Osteoblast (primary cell): ENCODE measurements at regions not wholly inside any gene's neighbourhood (a gene's known extent, or its start where the extent isn't known, plus 50 kb on each side); places are given as distances from the start of the nearest gene placed in this dataset.
A peak's percentile ranks its signal among the peaks of the same experiment; 100 is the strongest.

ENCODE experiments used
- DNase-seq: peaks from one replicate; pipeline ENCODE4 v3.0.0; 2011; ENCODE audit warnings: low spot score, mixed read lengths; ENCODE audit not compliant: insufficient read length; ENCODE audit errors: missing footprints
- H2AFZ ChIP-seq: 2 replicates; pipeline ENCODE4 v1.6.0; 2011; ENCODE audit warnings: mild to moderate bottlenecking, low read length
- H3K27ac ChIP-seq: 2 replicates; pipeline ENCODE4 v1.5.1; 2011; ENCODE audit warnings: mild to moderate bottlenecking, low read depth, low read length, moderate library complexity
- H3K27me3 ChIP-seq: 2 replicates; pipeline ENCODE4 v1.6.0; 2012; ENCODE audit warnings: mild to moderate bottlenecking, control low read depth, inconsistent platforms, low read length, moderate library complexity; ENCODE audit not compliant: insufficient read depth
- H3K36me3 ChIP-seq: 2 replicates; pipeline ENCODE4 v1.5.1; 2011; ENCODE audit warnings: mild to moderate bottlenecking, low read length, control low read depth, moderate library complexity; ENCODE audit not compliant: insufficient read depth
- H3K4me1 ChIP-seq: 2 replicates; pipeline ENCODE4 v1.5.1; 2011; ENCODE audit warnings: mild to moderate bottlenecking, low read length, control low read depth, moderate library complexity; ENCODE audit not compliant: insufficient read depth
- H3K4me2 ChIP-seq: 2 replicates; pipeline ENCODE4 v1.6.0; 2011; ENCODE audit warnings: mild to moderate bottlenecking, low read length; ENCODE audit not compliant: insufficient read depth
- H3K4me3 ChIP-seq: fragments of 200-600 bp; sonication (generic); 3 replicates; pipeline ENCODE4 v1.5.1; 2012; ENCODE audit warnings: mild to moderate bottlenecking, low read length, inconsistent platforms; ENCODE audit not compliant: insufficient read depth
- H3K79me2 ChIP-seq: 2 replicates; pipeline ENCODE4 v1.6.0; 2012; ENCODE audit warnings: mild to moderate bottlenecking, low read length, control low read depth, inconsistent platforms; ENCODE audit not compliant: insufficient read depth
- H3K9me3 ChIP-seq: 2 replicates; pipeline ENCODE4 v1.5.1; 2011; ENCODE audit warnings: low read depth, low read length, control low read depth
- H4K20me1 ChIP-seq: 2 replicates; pipeline ENCODE4 v1.6.0; 2012; ENCODE audit warnings: mild to moderate bottlenecking, low read length, control low read depth; ENCODE audit not compliant: insufficient read depth
- TF ChIP-seq, protein P1 (sequence below): IDR thresholded peaks from 2 replicates; pipeline ENCODE4 v1.5.1; 2011; ENCODE audit warnings: mild to moderate bottlenecking, low read depth, low read length, moderate library complexity; ENCODE audit errors: extremely low read depth

DNA sequence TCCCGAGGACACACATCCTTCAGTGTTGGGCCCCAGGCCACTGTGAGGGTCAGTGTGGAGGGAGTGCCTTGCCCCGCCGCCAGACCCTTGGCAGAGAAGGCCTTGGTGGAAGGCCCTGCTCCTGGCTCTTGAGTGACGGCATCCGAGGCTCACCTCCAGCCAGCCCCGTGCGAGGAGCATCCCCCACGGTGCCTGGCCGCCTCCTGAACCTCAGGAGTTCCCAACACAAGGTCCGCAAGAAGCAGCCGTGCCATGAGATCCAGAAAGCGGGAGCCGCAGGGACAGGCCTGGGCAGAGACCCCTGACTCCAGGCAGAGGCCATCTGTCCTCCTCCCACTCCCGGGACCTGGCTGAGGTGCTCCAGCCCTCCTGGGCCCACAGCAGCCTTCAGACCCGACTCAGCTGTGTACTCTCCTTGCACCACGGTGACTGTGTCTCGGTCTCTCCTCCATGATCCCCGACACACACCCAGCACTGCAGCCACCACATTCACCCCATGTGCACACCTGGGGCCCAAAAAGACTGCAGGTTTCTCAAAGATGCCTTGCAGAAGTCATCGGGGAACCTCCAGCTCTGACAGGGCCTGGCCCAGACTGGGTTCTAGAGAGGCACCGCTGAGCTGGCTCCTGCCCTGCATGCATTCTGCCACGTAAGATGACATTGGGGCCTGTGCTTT lies 870.2 kb downstream of the BRD1 start:
- Histone ChIP-seq H3K79me2 (no peaks in the 10 kb centered on the region), H4K20me1 (no peaks in the 10 kb centered on the region), H3K4me2 (no peak overlapping the region), H3K9me3 (no peaks in the 10 kb centered on the region), H3K27ac (no peak overlapping the region), H3K4me1 (no peaks in the 10 kb centered on the region), H3K4me3 (no peak overlapping the region), H3K36me3 (no peaks in the 10 kb centered on the region), H2AFZ (no peak overlapping the region), H3K27me3 (no peaks in the 10 kb centered on the region)
- TF ChIP-seq, protein P1, sequence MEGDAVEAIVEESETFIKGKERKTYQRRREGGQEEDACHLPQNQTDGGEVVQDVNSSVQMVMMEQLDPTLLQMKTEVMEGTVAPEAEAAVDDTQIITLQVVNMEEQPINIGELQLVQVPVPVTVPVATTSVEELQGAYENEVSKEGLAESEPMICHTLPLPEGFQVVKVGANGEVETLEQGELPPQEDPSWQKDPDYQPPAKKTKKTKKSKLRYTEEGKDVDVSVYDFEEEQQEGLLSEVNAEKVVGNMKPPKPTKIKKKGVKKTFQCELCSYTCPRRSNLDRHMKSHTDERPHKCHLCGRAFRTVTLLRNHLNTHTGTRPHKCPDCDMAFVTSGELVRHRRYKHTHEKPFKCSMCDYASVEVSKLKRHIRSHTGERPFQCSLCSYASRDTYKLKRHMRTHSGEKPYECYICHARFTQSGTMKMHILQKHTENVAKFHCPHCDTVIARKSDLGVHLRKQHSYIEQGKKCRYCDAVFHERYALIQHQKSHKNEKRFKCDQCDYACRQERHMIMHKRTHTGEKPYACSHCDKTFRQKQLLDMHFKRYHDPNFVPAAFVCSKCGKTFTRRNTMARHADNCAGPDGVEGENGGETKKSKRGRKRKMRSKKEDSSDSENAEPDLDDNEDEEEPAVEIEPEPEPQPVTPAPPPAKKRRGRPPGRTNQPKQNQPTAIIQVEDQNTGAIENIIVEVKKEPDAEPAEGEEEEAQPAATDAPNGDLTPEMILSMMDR: no peak
- peak; percentile 67 for DNase-seq

DNA sequence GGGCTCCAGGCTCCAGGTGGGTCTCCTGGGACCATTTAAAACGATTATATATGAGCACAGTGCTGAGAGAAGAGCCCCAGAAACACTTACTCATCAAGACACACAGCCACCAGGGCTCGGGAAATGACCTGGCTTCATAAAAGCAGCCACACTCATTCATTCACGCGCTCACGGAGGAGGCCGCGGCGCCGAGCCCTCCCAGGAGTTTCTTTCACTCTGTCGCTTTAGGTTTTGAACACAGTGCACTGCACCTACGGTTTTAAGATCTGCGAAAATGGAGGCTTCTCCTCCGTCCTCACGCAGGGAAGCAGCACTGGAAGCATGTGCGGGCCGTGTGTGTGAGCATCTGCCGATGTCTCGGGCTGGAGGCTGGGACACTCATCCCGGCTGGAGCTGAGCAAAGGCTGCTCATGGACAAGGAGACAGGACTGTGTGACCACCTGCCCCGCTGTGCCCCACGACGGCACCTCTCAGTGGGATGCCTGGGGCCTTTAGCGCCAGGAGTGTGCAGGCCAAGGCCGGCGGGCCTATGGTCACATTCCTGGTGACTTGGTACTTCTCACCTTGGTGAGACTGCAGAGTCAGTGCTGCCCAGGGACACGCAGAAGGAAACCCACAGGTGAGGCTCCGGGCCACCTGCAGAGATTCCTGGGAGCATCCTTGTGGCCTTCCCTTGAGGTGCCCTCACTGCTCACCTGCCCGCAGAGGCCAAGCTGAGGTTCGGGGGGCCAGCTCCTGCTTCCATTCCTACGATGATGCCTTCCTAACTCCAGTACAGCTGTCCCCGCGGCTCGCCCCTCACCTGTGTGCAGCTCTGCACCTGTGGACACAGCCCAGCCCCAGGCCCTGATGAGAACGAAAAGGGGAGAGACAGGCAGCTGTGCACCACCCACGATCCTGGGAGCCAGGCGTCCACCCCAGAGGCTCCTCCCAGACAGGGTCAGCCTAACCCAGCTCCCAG lies 872.0 kb downstream of the BRD1 start:
- H4K20me1 ChIP-seq: no peaks in the 10 kb centered on the region
- no peaks in the 10 kb centered on the region for H3K36me3 ChIP-seq
- DNase-seq: peak; percentile 85
- no peaks in the 10 kb centered on the region for H3K4me1 ChIP-seq
- H3K27me3 ChIP-seq: no peaks in the 10 kb centered on the region
- no peak overlapping the region for H3K27ac ChIP-seq
- TF ChIP-seq, protein P1: no peak
- H3K9me3 ChIP-seq: no peaks in the 10 kb centered on the region
- H2AFZ ChIP-seq: no peak overlapping the region
- H3K4me3 ChIP-seq: no peak overlapping the region
- H3K79me2 ChIP-seq: no peaks in the 10 kb centered on the region
- H3K4me2 ChIP-seq: no peak overlapping the region

DNA sequence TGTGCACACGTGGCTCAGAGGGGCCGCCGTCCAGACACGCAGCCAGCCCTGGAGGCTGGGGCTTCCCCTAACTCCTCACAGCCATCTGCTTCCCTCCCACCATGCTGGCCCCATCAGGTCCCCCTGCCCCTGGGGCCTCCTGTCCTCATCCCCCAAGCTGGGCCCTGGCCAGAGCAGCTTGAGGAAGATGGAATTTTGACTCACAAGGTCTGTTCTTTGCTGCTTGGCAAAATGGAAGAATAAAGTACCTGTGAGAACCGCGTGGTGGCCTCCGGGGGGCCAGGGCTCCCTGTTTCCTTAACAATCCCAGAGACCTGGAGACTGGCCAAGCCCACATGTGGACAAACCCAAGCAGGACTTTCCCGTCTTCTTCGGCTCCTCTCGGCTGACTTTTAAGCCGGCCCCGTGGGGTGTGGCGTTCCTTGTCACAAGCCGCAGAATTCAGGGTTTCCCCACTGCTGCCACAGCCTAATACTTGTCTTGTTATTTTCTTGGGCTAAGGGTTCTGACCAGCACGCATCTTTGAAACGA lies 872.8 kb downstream of the BRD1 start:
- Histone ChIP-seq H3K36me3 (no peaks in the 10 kb centered on the region), H3K27me3 (no peaks in the 10 kb centered on the region), H3K4me3 (no peak overlapping the region), H4K20me1 (no peaks in the 10 kb centered on the region), H2AFZ (no peak overlapping the region), H3K79me2 (no peaks in the 10 kb centered on the region), H3K9me3 (no peaks in the 10 kb centered on the region), H3K27ac (no peak overlapping the region), H3K4me2 (no peak overlapping the region), H3K4me1 (no peaks in the 10 kb centered on the region)
- peak; percentile 73 for DNase-seq
- TF ChIP-seq, protein P1: no peak

DNA sequence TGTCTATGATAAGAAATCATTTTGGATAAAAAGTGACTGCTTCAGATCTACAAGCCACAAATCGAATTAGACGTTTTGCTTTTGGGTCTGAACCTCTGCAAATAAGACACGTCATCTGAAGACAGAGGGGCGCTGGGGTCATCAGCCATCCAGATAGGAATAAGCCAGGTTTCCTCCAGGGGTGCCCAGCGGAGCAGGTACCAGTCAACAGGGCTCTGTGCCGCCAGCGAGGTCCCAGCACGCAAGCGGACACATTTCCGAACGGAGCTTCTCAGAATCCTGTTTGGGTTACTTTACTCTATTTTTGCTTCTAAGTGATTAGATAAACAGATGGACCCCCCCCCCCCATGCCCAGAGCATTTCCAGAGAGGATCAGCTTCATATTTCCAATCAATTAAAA lies 873.8 kb downstream of the BRD1 start:
- no peak overlapping the region for H3K4me2 ChIP-seq

More for the DNA sequence above, 873.8 kb downstream of the BRD1 start:
- TF ChIP-seq, protein P1: no peak
- H3K27me3 ChIP-seq: no peaks in the 10 kb centered on the region
- H2AFZ ChIP-seq: no peak overlapping the region
- H4K20me1 ChIP-seq: no peaks in the 10 kb centered on the region
- no peak overlapping the region for H3K4me3 ChIP-seq
- no peak overlapping the region for H3K27ac ChIP-seq
- no peaks in the 10 kb centered on the region for H3K79me2 ChIP-seq
- no peaks in the 10 kb centered on the region for H3K9me3 ChIP-seq
- peak; percentile 72 for DNase-seq
- H3K36me3 ChIP-seq: no peaks in the 10 kb centered on the region
- H3K4me1 ChIP-seq: no peaks in the 10 kb centered on the region
